Skeletal muscle satellite cell (primary cell): ENCODE measurements at regions not wholly inside any gene's neighbourhood (a gene's known extent, or its start where the extent isn't known, plus 50 kb on each side); places are given as distances from the start of the nearest gene placed in this dataset.
A peak's percentile ranks its signal among the peaks of the same experiment; 100 is the strongest.
"Not testable (repeated sequence)": the region's sequence is repeated elsewhere in the genome, so short reads cannot be mapped to it uniquely, and the experiment has no call there.

ENCODE experiments used
- H3K27me3 ChIP-seq: 2 replicates; pipeline ENCODE4 v1.7.0; 2013; ENCODE audit warnings: low read length; ENCODE audit not compliant: control insufficient read depth, insufficient read depth
- H3K36me3 ChIP-seq: 2 replicates; pipeline ENCODE4 v1.7.0; 2013; ENCODE audit warnings: mild to moderate bottlenecking, control low read depth, low read length; ENCODE audit not compliant: insufficient read depth
- H3K4me1 ChIP-seq: 2 replicates; pipeline ENCODE4 v1.7.0; 2013; ENCODE audit warnings: low read length; ENCODE audit not compliant: control insufficient read depth, insufficient read depth
- H3K4me2 ChIP-seq: 2 replicates; pipeline ENCODE4 v1.7.0; 2013; ENCODE audit warnings: mild to moderate bottlenecking, low read length
- H3K4me3 ChIP-seq: 2 replicates; pipeline ENCODE4 v1.7.0; 2013; ENCODE audit warnings: low read length
- H3K9ac ChIP-seq: 2 replicates; pipeline ENCODE4 v1.7.0; 2013; ENCODE audit warnings: mild to moderate bottlenecking, low read depth, low read length, moderate library complexity
- H3K9me3 ChIP-seq: replicated peaks from 2 replicates; pipeline ENCODE4 v1.7.0; 2013; ENCODE audit warnings: mild to moderate bottlenecking, control low read depth, low read length

DNA sequence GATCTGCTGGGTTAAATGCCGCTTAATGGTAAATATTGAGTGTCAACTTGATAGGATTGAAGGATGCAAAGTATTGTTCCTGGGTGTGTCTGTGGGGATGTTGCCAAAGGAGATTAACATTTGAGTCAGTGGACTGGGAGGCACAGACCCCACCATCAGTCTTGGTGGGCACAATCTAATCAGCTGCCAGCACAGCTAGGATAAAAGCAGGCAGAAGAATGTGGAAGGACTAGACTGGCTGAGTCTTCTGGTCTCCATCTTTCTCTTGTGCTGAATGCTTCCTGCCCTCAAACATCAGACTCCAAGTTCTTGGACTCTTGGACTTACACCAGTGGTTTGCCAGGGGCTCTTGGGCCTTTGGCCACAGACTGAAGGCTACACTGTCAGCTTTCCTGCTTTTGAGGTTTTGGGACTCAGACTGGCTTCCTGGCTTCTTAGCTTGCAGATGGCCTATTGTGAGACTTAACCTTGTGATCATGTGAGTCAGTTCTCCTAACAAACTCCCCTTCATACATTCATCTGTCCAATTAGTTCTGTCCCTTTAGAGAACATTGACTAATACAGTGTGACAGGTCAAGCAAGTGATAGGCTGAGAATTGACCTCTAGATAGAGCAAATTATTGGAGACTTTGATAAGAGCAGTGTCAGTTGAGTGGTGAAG is 332.5 kb downstream of the DLEU7 start:
- not testable (repeated sequence) for H3K9ac ChIP-seq, H3K9me3 ChIP-seq, H3K4me2 ChIP-seq, H3K27me3 ChIP-seq, H3K36me3 ChIP-seq, H3K4me3 ChIP-seq
- H3K4me1 ChIP-seq, result peaks cover 18% of the 10 kb centered on the region

DNA sequence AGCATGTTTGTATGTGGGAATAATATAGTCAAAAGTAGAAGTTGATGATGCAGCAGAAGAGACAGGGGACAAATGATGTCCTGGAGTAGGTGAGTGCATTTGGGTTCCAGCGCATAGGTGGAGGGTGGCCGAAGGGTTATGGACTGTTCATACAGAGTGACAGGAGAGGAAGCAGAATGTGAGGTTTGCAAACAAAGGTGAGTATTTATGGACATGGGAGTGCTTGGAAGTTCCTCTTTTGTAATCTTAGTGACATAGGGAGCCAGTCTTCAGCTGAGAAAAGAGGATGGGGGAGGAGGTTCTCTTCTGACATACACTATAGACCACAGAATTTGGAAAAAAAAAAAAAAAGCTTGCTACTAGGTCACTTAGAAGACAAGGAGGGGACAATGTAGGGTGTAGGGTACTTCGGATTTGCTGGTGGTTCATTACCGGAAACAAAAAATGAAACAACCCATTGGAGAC is 331.6 kb downstream of the DLEU7 start:
- no peaks in the 10 kb centered on the region for H3K9me3 ChIP-seq
- peaks cover 18% of the 10 kb centered on the region for H3K4me1 ChIP-seq
- H3K4me3 ChIP-seq, result peak overlapping the region; percentile 66
- H3K9ac ChIP-seq, result peak overlapping the region; percentile 54
- peak overlapping the region; percentile 88 for H3K4me2 ChIP-seq
- H3K27me3 ChIP-seq, result no peaks in the 10 kb centered on the region
- H3K36me3 ChIP-seq, result no peaks in the 10 kb centered on the region

- Histone ChIP-seq H3K36me3 (no peaks in the 10 kb centered on the region), H3K4me2 (peak overlapping the region; percentile 88), H3K4me1 (peaks cover 18% of the 10 kb centered on the region), H3K4me3 (peak overlapping the region; percentile 66), H3K9me3 (no peaks in the 10 kb centered on the region), H3K9ac (peak overlapping the region; percentile 54), H3K27me3 (no peaks in the 10 kb centered on the region)
Measured at GRCh38 chr13:50512474-50513299, 330.8 kb downstream of the DLEU7 start.

- Histone ChIP-seq H3K4me1 (peaks cover 22% of the 10 kb centered on the region), H3K9me3 (no peaks in the 10 kb centered on the region), H3K4me3 (no peak overlapping the region), H3K36me3 (no peaks in the 10 kb centered on the region), H3K27me3 (no peaks in the 10 kb centered on the region), H3K9ac (no peak overlapping the region), H3K4me2 (peak overlapping the region; percentile 88)
Measured at GRCh38 chr13:50513300-50513877, 330.1 kb downstream of the DLEU7 start.

GRCh38 chr13:50514249-50514648 is 329.2 kb downstream of the DLEU7 start:
- Histone ChIP-seq H3K36me3 (no peaks in the 10 kb centered on the region), H3K27me3 (no peaks in the 10 kb centered on the region), H3K4me2 (no peak overlapping the region), H3K9me3 (no peaks in the 10 kb centered on the region), H3K4me1 (peaks cover 28% of the 10 kb centered on the region), H3K4me3 (no peak overlapping the region), H3K9ac (no peak overlapping the region)

DNA sequence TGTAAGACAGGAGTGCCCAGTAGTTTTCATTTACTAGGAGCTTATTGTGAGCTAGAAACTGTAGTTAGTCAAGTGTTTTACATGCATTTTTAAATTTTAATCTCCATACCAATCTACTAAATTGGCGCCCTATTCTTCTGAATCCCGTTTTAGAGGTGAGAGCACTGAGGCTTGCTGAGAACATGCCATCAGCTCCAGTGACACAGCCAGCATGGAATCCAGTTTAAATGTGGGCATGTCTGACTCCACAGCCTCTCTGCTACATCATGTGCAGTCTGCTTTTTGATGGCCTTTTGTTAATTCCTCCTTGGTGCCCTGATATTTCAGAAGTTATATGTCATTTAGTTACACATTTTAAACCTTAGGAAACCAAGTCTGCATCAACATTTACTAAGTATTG is 325.4 kb downstream of the DLEU7 start:
- Histone ChIP-seq H3K9ac (no peak overlapping the region), H3K36me3 (no peaks in the 10 kb centered on the region), H3K4me2 (no peak overlapping the region), H3K4me3 (no peak overlapping the region), H3K9me3 (no peaks in the 10 kb centered on the region), H3K4me1 (peaks cover 16% of the 10 kb centered on the region), H3K27me3 (no peaks in the 10 kb centered on the region)

DNA sequence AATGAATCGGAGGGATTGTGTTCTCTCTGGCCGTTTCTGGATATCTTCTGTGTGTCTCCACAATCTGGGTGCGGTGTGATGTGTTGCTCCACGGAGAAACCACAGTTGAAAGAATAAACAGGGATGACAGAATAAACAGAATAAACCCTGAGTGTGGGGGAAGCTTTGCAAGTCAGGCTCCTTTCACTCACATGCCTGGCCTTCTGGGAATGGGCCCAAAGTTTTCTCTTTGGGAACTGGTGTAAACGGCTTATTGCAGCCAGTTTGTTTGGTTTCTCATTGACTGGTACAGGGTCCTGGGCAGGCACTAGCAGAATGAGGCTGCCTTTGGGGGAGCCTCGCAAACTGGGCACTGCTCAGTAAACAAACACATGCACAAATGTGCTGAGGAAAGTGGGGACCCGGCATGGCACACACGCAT is 324.7 kb downstream of the DLEU7 start:
- Histone ChIP-seq H3K4me1 (peaks cover 18% of the 10 kb centered on the region), H3K36me3 (no peaks in the 10 kb centered on the region), H3K4me2 (peak overlapping the region; percentile 23), H3K4me3 (no peak overlapping the region), H3K27me3 (no peaks in the 10 kb centered on the region), H3K9me3 (no peaks in the 10 kb centered on the region), H3K9ac (no peak overlapping the region)

- Histone ChIP-seq H3K9ac (no peak overlapping the region), H3K36me3 (no peaks in the 10 kb centered on the region), H3K4me3 (no peak overlapping the region), H3K27me3 (no peaks in the 10 kb centered on the region), H3K9me3 (no peaks in the 10 kb centered on the region), H3K4me1 (peaks cover 18% of the 10 kb centered on the region), H3K4me2 (no peak overlapping the region)
Measured at GRCh38 chr13:50519866-50520265, 323.6 kb downstream of the DLEU7 start.

DNA sequence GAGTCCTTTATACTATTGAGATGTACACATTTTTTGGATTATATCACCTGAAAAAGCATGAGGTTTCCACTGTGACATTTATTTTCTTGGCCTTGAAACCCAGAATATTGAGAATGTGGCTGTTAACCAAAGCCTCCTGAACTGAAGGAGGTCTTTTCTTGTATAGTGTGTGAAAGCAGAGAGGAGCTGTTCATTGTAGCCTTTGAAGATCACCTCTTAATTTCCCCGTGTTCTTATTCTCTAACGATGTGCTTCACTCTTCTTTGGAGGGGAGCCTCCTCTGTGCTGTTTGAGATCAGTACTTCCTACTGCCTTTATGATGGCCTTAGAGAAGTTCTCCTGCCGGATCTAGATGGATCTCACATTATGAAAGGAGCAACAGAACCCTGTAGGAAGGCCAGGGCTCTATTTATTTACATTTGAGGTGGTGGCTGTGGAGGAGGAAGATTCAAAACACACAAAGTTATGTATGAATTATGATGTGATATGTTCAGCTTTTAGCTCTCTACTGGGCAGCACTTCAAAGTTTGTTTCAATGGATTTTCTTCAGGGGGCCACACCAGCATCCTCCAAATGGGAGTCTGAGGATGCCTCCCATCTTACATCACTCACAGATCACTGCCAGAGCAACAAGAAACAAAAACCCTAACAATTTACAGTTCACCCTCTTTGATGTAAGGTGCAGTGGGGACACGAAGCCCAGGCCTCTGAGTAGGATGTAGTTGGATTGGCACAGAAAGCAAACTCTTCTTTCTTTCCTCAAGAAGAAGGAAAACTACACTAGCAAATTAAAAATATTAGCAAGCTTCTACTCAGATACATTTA is 322.3 kb downstream of the DLEU7 start:
- Histone ChIP-seq H3K4me2 (no peak overlapping the region), H3K4me3 (no peak overlapping the region), H3K27me3 (no peaks in the 10 kb centered on the region), H3K4me1 (peaks cover 18% of the 10 kb centered on the region), H3K9me3 (no peaks in the 10 kb centered on the region), H3K9ac (no peak overlapping the region), H3K36me3 (no peaks in the 10 kb centered on the region)

DNA sequence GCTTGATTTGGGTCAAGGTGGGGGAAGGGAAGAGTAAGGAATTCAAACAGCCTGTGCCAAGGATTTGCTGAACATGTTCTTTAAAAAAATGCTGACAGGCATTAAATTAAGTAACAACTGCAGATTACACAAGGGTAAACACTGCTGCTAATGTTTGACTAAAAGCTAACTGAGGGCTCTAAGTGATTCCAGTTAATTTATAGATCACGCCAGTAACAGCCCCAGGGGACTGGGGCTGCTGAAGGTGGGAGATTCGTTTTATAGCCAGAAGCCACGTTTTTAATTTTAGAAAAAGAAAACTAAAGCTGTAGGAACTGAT is 321.7 kb downstream of the DLEU7 start:
- no peaks in the 10 kb centered on the region for H3K36me3 ChIP-seq
- H3K27me3 ChIP-seq, result no peaks in the 10 kb centered on the region
- no peak overlapping the region for H3K4me2 ChIP-seq
- H3K4me3 ChIP-seq, result no peak overlapping the region
- H3K4me1 ChIP-seq, result peaks cover 18% of the 10 kb centered on the region
- H3K9ac ChIP-seq, result no peak overlapping the region
- H3K9me3 ChIP-seq, result no peaks in the 10 kb centered on the region

DNA sequence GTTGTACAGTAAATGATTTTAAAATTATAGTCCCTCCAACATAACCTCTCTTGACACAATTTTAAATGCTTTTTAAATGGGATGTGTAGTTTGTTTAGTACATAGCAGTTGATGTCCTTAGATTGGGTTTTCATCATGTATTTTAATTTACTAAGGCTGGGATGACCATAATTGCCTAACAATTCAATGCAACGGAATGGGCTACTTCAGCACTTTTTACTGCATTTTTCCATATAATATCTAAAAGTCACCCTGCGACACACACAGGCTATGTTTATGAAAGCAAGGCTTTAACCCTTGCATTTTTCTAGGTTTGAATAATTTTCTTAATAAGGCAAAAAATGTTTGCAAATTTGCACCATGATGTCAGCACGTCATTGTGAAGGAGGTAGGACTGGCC is 321.0 kb downstream of the DLEU7 start:
- Histone ChIP-seq H3K9me3 (no peaks in the 10 kb centered on the region), H3K4me3 (no peak overlapping the region)

More for the DNA sequence above, 321.0 kb downstream of the DLEU7 start:
- no peaks in the 10 kb centered on the region for H3K36me3 ChIP-seq
- no peak overlapping the region for H3K4me2 ChIP-seq
- no peak overlapping the region for H3K9ac ChIP-seq
- no peaks in the 10 kb centered on the region for H3K27me3 ChIP-seq
- peaks cover 24% of the 10 kb centered on the region for H3K4me1 ChIP-seq
